Stimulated activated naive B cell treated with anti-CD40 and anti-IgM and Interleukin-4, amounts not matched to agents 10 μg/mL and 1 μg/mL and 100 μg/mL, for 72 hours (primary cell): ENCODE measurements at regions not wholly inside any gene's neighbourhood (a gene's known extent, or its start where the extent isn't known, plus 50 kb on each side); places are given as distances from the start of the nearest gene placed in this dataset.
A peak's percentile ranks its signal among the peaks of the same experiment; 100 is the strongest.

Source experiments
- ATAC-seq, 2 donors: fragments of 150-1000 bp; cut with Tn5 transposase; replicated peaks; 2 replicates each; pipeline ENCODE4 v1.10.0; 2021; ENCODE audit warnings: moderate library complexity in 1 of 2
- DNase-seq: peaks from one replicate; pipeline ENCODE4 v3.0.0; 2021
- H3K27ac Mint-ChIP-seq: one replicate; pipeline ENCODE4 v1.8.0; 2022; ENCODE audit warnings: mild to moderate bottlenecking, mixed read lengths
- H3K27me3 Mint-ChIP-seq, 2 donors: one replicate each; pipeline ENCODE4 v1.8.0; 2022; ENCODE audit warnings: mixed read lengths in 2 of 2
- H3K36me3 Mint-ChIP-seq, 2 donors: one replicate each; pipeline ENCODE4 v1.8.0; 2022; ENCODE audit warnings: mixed read lengths in 2 of 2, mild to moderate bottlenecking in 1 of 2
- H3K4me1 Mint-ChIP-seq, 2 donors: one replicate each; pipeline ENCODE4 v1.8.0; 2022; ENCODE audit warnings: mixed read lengths in 2 of 2, mild to moderate bottlenecking in 1 of 2
- H3K4me3 Mint-ChIP-seq, 2 donors: one replicate each; pipeline ENCODE4 v1.8.0; 2022; ENCODE audit warnings: mild to moderate bottlenecking in 2 of 2, mixed read lengths in 2 of 2, moderate library complexity in 1 of 2
- H3K9me3 Mint-ChIP-seq, 2 donors: one replicate each; pipeline ENCODE4 v1.8.0; 2022; ENCODE audit warnings: mixed read lengths in 2 of 2, mild to moderate bottlenecking in 1 of 2

GRCh38 chr10:3537518-3537917, 247.5 kb downstream of the KLF6 start:
- Mint-ChIP-seq H3K9me3 (no peaks in the 10 kb centered on the region), H3K27me3 (no peaks in the 10 kb centered on the region), H3K4me3 (no peak overlapping the region), H3K36me3 (no peaks in the 10 kb centered on the region), H3K4me1 (no peaks in the 10 kb centered on the region), H3K27ac (no peak overlapping the region)
- no peak for ATAC-seq
- no peak for DNase-seq

- H3K9me3 Mint-ChIP-seq: no peaks in the 10 kb centered on the region
- H3K36me3 Mint-ChIP-seq: no peaks in the 10 kb centered on the region
- no peak for ATAC-seq
- DNase-seq: no peak
- no peaks in the 10 kb centered on the region for H3K4me1 Mint-ChIP-seq
- no peaks in the 10 kb centered on the region for H3K27me3 Mint-ChIP-seq
- H3K4me3 Mint-ChIP-seq: no peak overlapping the region
- H3K27ac Mint-ChIP-seq: no peak overlapping the region
Measured at GRCh38 chr10:3535001-3535400, 250.0 kb downstream of the KLF6 start.

GRCh38 chr10:3534433-3534832, 250.6 kb downstream of the KLF6 start:
- no peaks in the 10 kb centered on the region for H3K36me3 Mint-ChIP-seq
- ATAC-seq: no peak
- H3K27me3 Mint-ChIP-seq: no peaks in the 10 kb centered on the region
- no peaks in the 10 kb centered on the region for H3K9me3 Mint-ChIP-seq
- no peak overlapping the region for H3K27ac Mint-ChIP-seq
- no peak overlapping the region for H3K4me3 Mint-ChIP-seq
- H3K4me1 Mint-ChIP-seq: no peaks in the 10 kb centered on the region
- no peak for DNase-seq

- no peak overlapping the region for H3K27ac Mint-ChIP-seq
- ATAC-seq: no peak
- H3K4me3 Mint-ChIP-seq: no peak overlapping the region
- DNase-seq: no peak
- peaks cover 0 to 1% of the 10 kb centered on the region in 2 donors for H3K4me1 Mint-ChIP-seq
- no peaks in the 10 kb centered on the region for H3K36me3 Mint-ChIP-seq
- no peaks in the 10 kb centered on the region for H3K27me3 Mint-ChIP-seq
- no peaks in the 10 kb centered on the region for H3K9me3 Mint-ChIP-seq
Measured at GRCh38 chr10:3533296-3533695, 251.7 kb downstream of the KLF6 start.

GRCh38 chr10:3532644-3533043, 252.4 kb downstream of the KLF6 start:
- ATAC-seq (no peak), DNase-seq (no peak)
- Mint-ChIP-seq H3K4me1 (peaks cover 0 to 2% of the 10 kb centered on the region in 2 donors), H3K27me3 (no peaks in the 10 kb centered on the region), H3K9me3 (no peaks in the 10 kb centered on the region), H3K4me3 (no peak overlapping the region), H3K36me3 (no peaks in the 10 kb centered on the region), H3K27ac (no peak overlapping the region)

- no peak for DNase-seq
- Mint-ChIP-seq H3K27ac (no peak overlapping the region), H3K4me1 (peaks cover 0 to 6% of the 10 kb centered on the region in 2 donors), H3K9me3 (no peaks in the 10 kb centered on the region), H3K36me3 (no peaks in the 10 kb centered on the region), H3K4me3 (no peak overlapping the region), H3K27me3 (no peaks in the 10 kb centered on the region)
- no peak for ATAC-seq
Measured at GRCh38 chr10:3531670-3532069, 253.3 kb downstream of the KLF6 start.

- ATAC-seq (no peak), DNase-seq (no peak)
- Mint-ChIP-seq H3K4me3 (no peak overlapping the region), H3K36me3 (no peaks in the 10 kb centered on the region), H3K27me3 (no peaks in the 10 kb centered on the region), H3K4me1 (peaks cover 0 to 6% of the 10 kb centered on the region in 2 donors), H3K27ac (no peak overlapping the region), H3K9me3 (no peaks in the 10 kb centered on the region)
Measured at GRCh38 chr10:3530783-3531645, 254.0 kb downstream of the KLF6 start.

- Mint-ChIP-seq H3K27me3 (no peaks in the 10 kb centered on the region), H3K9me3 (no peaks in the 10 kb centered on the region), H3K36me3 (no peaks in the 10 kb centered on the region), H3K4me3 (no peak overlapping the region), H3K4me1 (peaks cover 0 to 6% of the 10 kb centered on the region in 2 donors), H3K27ac (peak overlapping the region; percentile 31)
- ATAC-seq (no peak), DNase-seq (no peak)
Measured at GRCh38 chr10:3530346-3530745, 254.7 kb downstream of the KLF6 start.

- Mint-ChIP-seq H3K4me1 (peaks cover 0 to 6% of the 10 kb centered on the region in 2 donors), H3K36me3 (no peaks in the 10 kb centered on the region), H3K9me3 (no peaks in the 10 kb centered on the region), H3K27ac (no peak overlapping the region), H3K4me3 (no peak overlapping the region), H3K27me3 (no peaks in the 10 kb centered on the region)
- DNase-seq (no peak), ATAC-seq (no peak)
Measured at GRCh38 chr10:3529691-3530090, 255.3 kb downstream of the KLF6 start.

GRCh38 chr10:3528823-3529403, 256.1 kb downstream of the KLF6 start:
- no peak for ATAC-seq
- no peaks in the 10 kb centered on the region for H3K27me3 Mint-ChIP-seq
- no peak overlapping the region for H3K27ac Mint-ChIP-seq
- no peak overlapping the region for H3K4me3 Mint-ChIP-seq
- peaks cover 0 to 6% of the 10 kb centered on the region in 2 donors for H3K4me1 Mint-ChIP-seq
- H3K36me3 Mint-ChIP-seq: no peaks in the 10 kb centered on the region
- DNase-seq: no peak
- H3K9me3 Mint-ChIP-seq: no peaks in the 10 kb centered on the region

- H3K4me3 Mint-ChIP-seq: no peak overlapping the region
- no peak for DNase-seq
- H3K9me3 Mint-ChIP-seq: no peaks in the 10 kb centered on the region
- H3K4me1 Mint-ChIP-seq: peaks cover 0 to 6% of the 10 kb centered on the region in 2 donors
- no peak overlapping the region for H3K27ac Mint-ChIP-seq
- H3K36me3 Mint-ChIP-seq: no peaks in the 10 kb centered on the region
- ATAC-seq: no peak
- H3K27me3 Mint-ChIP-seq: no peaks in the 10 kb centered on the region
Measured at GRCh38 chr10:3528271-3528670, 256.7 kb downstream of the KLF6 start.

GRCh38 chr10:3527869-3528268, 257.1 kb downstream of the KLF6 start:
- Mint-ChIP-seq H3K27ac (no peak overlapping the region), H3K4me1 (peaks cover 0 to 6% of the 10 kb centered on the region in 2 donors), H3K4me3 (no peak overlapping the region), H3K9me3 (no peaks in the 10 kb centered on the region), H3K27me3 (no peaks in the 10 kb centered on the region), H3K36me3 (no peaks in the 10 kb centered on the region)
- no peak for DNase-seq
- ATAC-seq: no peak

- peaks cover 0 to 6% of the 10 kb centered on the region in 2 donors for H3K4me1 Mint-ChIP-seq
- ATAC-seq (no peak), DNase-seq (no peak)
- H3K27ac Mint-ChIP-seq: no peak overlapping the region
- H3K9me3 Mint-ChIP-seq: no peaks in the 10 kb centered on the region
- H3K36me3 Mint-ChIP-seq: no peaks in the 10 kb centered on the region
- H3K4me3 Mint-ChIP-seq: no peak overlapping the region
- H3K27me3 Mint-ChIP-seq: no peaks in the 10 kb centered on the region
Measured at GRCh38 chr10:3526727-3527501, 258.1 kb downstream of the KLF6 start.

- Mint-ChIP-seq H3K4me1 (peaks cover 0 to 6% of the 10 kb centered on the region in 2 donors), H3K36me3 (no peaks in the 10 kb centered on the region), H3K4me3 (no peak overlapping the region), H3K27ac (peak overlapping the region; percentile 81), H3K9me3 (no peaks in the 10 kb centered on the region), H3K27me3 (no peaks in the 10 kb centered on the region)
- ATAC-seq (no peak), DNase-seq (no peak)
Measured at GRCh38 chr10:3525832-3526449, 259.1 kb downstream of the KLF6 start.
